ENCODE measurements at regions not wholly inside any gene's neighbourhood (a gene's known extent, or its start where the extent isn't known, plus 50 kb on each side); places are given as distances from the start of the nearest gene placed in this dataset.

DNA sequence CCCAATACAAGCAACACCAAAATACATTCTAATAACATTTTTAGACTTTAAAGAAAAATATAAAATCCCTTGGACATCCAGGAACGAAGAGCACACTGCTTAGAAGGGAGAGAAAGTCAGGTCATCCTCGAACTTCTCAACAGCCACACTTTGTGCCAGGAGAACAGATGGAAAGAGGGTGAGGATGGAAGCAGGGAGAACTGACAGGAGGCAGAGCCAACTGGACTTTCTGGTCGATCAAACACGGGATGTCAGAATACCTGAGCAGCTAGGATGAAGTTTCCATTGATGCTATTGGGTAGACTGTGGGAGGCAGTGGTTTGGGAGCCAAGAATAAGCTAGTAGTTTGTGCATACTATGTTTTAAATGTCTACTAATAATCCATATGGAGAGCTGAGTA lies 111.4 kb downstream of the TOMM20 start:
- no peaks in the 10 kb centered on the region for H3K9me3 ChIP-seq (ENCODE audit: control insufficient read depth in 1 of 2, insufficient read depth in 1 of 2, low read depth in 1 of 2, low read length in 2 of 2)
- no peak overlapping the region for H3K4me3 ChIP-seq (replicated peaks in 1 of 2; ENCODE audit: low read depth in 1 of 2, low read length in 2 of 2)
- ChIA-PET CTCF (no interaction called here), RAD21 (ENCODE audit: low non-redundant PET in 1 of 2, low total read pairs in 2 of 2, uncharacterized antibody in 2 of 2, unreplicated experiment in 2 of 2) (no interaction called here), POLR2A (no interaction called here)
- H3K27me3 ChIP-seq (ENCODE audit: insufficient read depth, low read length): no peaks in the 10 kb centered on the region
- no peaks in the 10 kb centered on the region for H3K36me3 ChIP-seq (ENCODE audit: control insufficient read depth in 1 of 2, insufficient read depth in 2 of 2, low read length in 2 of 2)
- no peak overlapping the region for H2AFZ ChIP-seq (ENCODE audit: low read depth, low read length, poor library complexity, severe bottlenecking)
- no peak overlapping the region for H3K27ac ChIP-seq (ENCODE audit: low read depth, low read length)
- no peak for DNase-seq (ENCODE audit: low read depth, low spot score)
- no peaks in the 10 kb centered on the region for H3K9me2 ChIP-seq (ENCODE audit: insufficient read depth)
- peaks cover 7 to 18% of the 10 kb centered on the region in 2 experiments for H3K4me1 ChIP-seq (ENCODE audit: control insufficient read depth in 1 of 2, insufficient read depth in 2 of 2, low read length in 2 of 2)
- no peaks in the 10 kb centered on the region for H3K79me2 ChIP-seq (ENCODE audit: insufficient read depth, low read length)
- intact Hi-C loops (cut with micrococcal nuclease): loop anchor here (5.0 kb wide), 1 partner anchor 50 kb away; no protein-coding TSS in a partner anchor
- no TSS peak for BruUV-seq (replicated peaks)
- TF ChIP-seq EZH2phosphoT487 (IDR thresholded peaks at IDR 0.05; ENCODE audit: borderline replicate concordance) (no peak), CBX3 (IDR thresholded peaks at IDR 0.05; ENCODE audit: low read depth) (no peak), TCF7L2 (IDR thresholded peaks at IDR 0.05; ENCODE audit: borderline replicate concordance, extremely low read depth, insufficient read depth, insufficient read length) (no peak), ELF1 (IDR thresholded peaks at IDR 0.05; ENCODE audit: borderline replicate concordance, low read depth) (no peak), EGR1 (IDR thresholded peaks at IDR 0.05; ENCODE audit: low read depth) (no peak), POLR2A (IDR thresholded peaks at IDR 0.05; ENCODE audit: borderline replicate concordance, extremely low read depth, insufficient read depth, insufficient read length) (no peak), JUND (IDR thresholded peaks at IDR 0.05) (no peak), CEBPB (IDR thresholded peaks at IDR 0.05; ENCODE audit: low read depth) (no peak), ZNF274 (IDR thresholded peaks at IDR 0.05; ENCODE audit: low read depth, low read length) (no peak), SIN3A (IDR thresholded peaks at IDR 0.05; ENCODE audit: low read depth) (no peak), EZH2 (IDR thresholded peaks at IDR 0.05) (no peak)
- TF ChIP-seq, protein P1, sequence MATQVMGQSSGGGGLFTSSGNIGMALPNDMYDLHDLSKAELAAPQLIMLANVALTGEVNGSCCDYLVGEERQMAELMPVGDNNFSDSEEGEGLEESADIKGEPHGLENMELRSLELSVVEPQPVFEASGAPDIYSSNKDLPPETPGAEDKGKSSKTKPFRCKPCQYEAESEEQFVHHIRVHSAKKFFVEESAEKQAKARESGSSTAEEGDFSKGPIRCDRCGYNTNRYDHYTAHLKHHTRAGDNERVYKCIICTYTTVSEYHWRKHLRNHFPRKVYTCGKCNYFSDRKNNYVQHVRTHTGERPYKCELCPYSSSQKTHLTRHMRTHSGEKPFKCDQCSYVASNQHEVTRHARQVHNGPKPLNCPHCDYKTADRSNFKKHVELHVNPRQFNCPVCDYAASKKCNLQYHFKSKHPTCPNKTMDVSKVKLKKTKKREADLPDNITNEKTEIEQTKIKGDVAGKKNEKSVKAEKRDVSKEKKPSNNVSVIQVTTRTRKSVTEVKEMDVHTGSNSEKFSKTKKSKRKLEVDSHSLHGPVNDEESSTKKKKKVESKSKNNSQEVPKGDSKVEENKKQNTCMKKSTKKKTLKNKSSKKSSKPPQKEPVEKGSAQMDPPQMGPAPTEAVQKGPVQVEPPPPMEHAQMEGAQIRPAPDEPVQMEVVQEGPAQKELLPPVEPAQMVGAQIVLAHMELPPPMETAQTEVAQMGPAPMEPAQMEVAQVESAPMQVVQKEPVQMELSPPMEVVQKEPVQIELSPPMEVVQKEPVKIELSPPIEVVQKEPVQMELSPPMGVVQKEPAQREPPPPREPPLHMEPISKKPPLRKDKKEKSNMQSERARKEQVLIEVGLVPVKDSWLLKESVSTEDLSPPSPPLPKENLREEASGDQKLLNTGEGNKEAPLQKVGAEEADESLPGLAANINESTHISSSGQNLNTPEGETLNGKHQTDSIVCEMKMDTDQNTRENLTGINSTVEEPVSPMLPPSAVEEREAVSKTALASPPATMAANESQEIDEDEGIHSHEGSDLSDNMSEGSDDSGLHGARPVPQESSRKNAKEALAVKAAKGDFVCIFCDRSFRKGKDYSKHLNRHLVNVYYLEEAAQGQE (IDR thresholded peaks at IDR 0.05; ENCODE audit: low read depth): no peak
- TF ChIP-seq, protein P2, sequence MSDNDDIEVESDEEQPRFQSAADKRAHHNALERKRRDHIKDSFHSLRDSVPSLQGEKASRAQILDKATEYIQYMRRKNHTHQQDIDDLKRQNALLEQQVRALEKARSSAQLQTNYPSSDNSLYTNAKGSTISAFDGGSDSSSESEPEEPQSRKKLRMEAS (IDR thresholded peaks at IDR 0.05): no peak
- no peak for ATAC-seq
- H4K20me1 ChIP-seq (ENCODE audit: insufficient read depth): no peaks in the 10 kb centered on the region
- no peak overlapping the region for H3K4me2 ChIP-seq (ENCODE audit: low read length)
- H3K9ac ChIP-seq (ENCODE audit: low read length): no peak overlapping the region
